Ishikawa (cell line): ENCODE measurements at regions not wholly inside any gene's neighbourhood (a gene's known extent, or its start where the extent isn't known, plus 50 kb on each side); places are given as distances from the start of the nearest gene placed in this dataset.

Source experiments
- CEBPB ChIP-seq: IDR thresholded peaks from 2 replicates; pipeline ENCODE4 v1.6.1; 2012
- CREB1 ChIP-seq: IDR thresholded peaks from 2 replicates; pipeline ENCODE4 v1.6.1; 2012; ENCODE audit warnings: low read depth
- EGR1 ChIP-seq: IDR thresholded peaks from 2 replicates; pipeline ENCODE4 v1.6.1; 2012
- EP300 ChIP-seq: IDR thresholded peaks from 2 replicates; pipeline ENCODE4 v1.6.1; 2012; ENCODE audit warnings: borderline replicate concordance
- FOXM1 ChIP-seq: IDR thresholded peaks from 2 replicates; pipeline ENCODE4 v1.6.1; 2012; ENCODE audit warnings: low read depth, borderline replicate concordance
- NFIC ChIP-seq: IDR thresholded peaks from 2 replicates; pipeline ENCODE4 v1.6.1; 2012
- RAD21 ChIP-seq: IDR thresholded peaks from 2 replicates; pipeline ENCODE4 v1.6.1; 2012; ENCODE audit warnings: low read depth
- TAF1 ChIP-seq: IDR thresholded peaks from 2 replicates; pipeline ENCODE4 v1.6.1; 2012; ENCODE audit warnings: low read depth, mild to moderate bottlenecking
- TCF12 ChIP-seq: IDR thresholded peaks from 2 replicates; pipeline ENCODE4 v1.6.1; 2012; ENCODE audit warnings: low read depth
- TEAD4 ChIP-seq: IDR thresholded peaks from 2 replicates; pipeline ENCODE4 v1.6.1; 2012
- YY1 ChIP-seq: IDR thresholded peaks from 2 replicates; pipeline ENCODE4 v1.6.1; 2012; ENCODE audit warnings: low read depth
- ZBTB7A ChIP-seq: IDR thresholded peaks from 2 replicates; pipeline ENCODE4 v1.6.1; 2012; ENCODE audit warnings: low read depth
- TF ChIP-seq, protein P1 (sequence below): IDR thresholded peaks from 2 replicates; pipeline ENCODE4 v1.6.1; 2012
- TF ChIP-seq, protein P2 (sequence below): IDR thresholded peaks from 2 replicates; pipeline ENCODE4 v1.6.1; 2012
- TF ChIP-seq, protein P3 (sequence below): IDR thresholded peaks from 2 replicates; pipeline ENCODE4 v1.6.1; 2012; ENCODE audit warnings: low read depth, mild to moderate bottlenecking

DNA sequence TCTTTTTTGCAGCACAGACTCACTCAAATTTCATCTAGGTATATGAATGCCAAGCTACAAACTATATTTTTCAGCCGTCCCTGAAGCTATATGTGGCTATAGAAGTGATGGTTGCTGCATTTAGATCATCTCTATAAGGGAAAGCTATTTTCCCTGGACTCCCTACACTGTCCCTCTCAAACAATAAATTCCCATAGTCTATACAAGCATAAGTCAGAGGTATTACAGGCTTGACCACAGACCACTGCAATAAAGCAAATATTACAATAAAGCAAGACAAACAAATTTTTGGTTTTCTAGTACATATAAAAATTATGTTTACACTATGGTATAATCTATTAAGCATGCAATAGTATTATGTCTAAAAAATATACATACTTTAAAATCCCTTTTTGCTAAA lies 1015.5 kb upstream of the LRRN3 start:
- TF ChIP-seq NFIC: no peak
- no peak for TF ChIP-seq TEAD4
- no peak for TF ChIP-seq CEBPB
- TF ChIP-seq, protein P1, sequence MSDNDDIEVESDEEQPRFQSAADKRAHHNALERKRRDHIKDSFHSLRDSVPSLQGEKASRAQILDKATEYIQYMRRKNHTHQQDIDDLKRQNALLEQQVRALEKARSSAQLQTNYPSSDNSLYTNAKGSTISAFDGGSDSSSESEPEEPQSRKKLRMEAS: no peak
- TF ChIP-seq TAF1: no peak
- TF ChIP-seq, protein P2, sequence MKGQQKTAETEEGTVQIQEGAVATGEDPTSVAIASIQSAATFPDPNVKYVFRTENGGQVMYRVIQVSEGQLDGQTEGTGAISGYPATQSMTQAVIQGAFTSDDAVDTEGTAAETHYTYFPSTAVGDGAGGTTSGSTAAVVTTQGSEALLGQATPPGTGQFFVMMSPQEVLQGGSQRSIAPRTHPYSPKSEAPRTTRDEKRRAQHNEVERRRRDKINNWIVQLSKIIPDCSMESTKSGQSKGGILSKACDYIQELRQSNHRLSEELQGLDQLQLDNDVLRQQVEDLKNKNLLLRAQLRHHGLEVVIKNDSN: no peak
- TF ChIP-seq CREB1: no peak

DNA sequence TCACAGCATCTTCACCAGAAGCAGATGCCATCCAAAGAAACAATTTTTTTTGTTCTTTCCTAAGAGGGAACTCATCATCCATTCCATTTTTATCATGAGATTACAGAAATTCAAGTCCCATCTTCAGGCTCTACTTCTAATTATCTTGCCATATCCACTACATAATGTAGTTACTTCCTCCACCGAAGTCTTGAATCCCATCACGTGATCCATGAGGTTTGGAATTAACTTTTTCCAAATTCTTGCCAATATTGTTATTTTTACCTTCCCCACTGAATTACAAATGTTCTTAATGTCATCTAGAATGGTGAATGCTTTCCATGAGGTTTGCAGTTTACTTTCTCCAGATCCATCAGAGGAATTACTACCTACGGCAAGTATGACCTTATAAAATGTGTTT lies 1014.7 kb upstream of the LRRN3 start:
- TF ChIP-seq CEBPB: no peak
- TF ChIP-seq EGR1: no peak
- no peak for TF ChIP-seq TCF12
- no peak for TF ChIP-seq CREB1
- no peak for TF ChIP-seq NFIC
- TF ChIP-seq ZBTB7A: no peak

DNA sequence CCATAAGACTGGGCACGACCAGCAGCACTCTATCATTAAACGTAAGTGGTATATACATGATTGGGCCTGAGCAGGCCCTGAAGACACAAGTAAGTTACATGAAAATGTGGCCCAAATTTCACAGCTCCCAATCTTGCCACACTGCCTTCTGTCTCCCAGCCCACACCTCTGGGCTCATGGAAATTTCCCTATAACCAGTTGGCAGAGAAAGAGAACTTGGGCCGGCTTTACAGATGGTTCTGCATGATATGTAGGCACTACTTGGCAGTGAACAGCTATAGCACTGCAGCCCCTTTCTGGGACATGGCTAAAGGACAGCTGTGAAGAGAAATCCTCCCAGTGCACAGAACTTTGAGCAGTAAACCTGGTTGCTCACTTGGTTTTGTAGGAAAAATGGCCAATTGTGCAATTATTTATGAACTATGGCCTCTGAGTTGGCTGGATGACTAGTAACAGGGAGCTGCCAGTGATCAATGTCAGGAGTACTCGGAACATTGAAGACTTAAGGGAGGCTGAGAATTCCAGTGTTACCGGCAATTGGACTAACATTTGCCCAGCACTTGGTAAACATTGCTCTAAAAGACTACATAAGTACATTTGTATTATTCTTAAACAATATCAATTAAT lies 1006.6 kb upstream of the LRRN3 start:
- TF ChIP-seq EGR1 (no peak), ZBTB7A (no peak), FOXM1 (no peak), EP300 (no peak), TCF12 (no peak), YY1 (no peak)
- TF ChIP-seq, protein P2: no peak

DNA sequence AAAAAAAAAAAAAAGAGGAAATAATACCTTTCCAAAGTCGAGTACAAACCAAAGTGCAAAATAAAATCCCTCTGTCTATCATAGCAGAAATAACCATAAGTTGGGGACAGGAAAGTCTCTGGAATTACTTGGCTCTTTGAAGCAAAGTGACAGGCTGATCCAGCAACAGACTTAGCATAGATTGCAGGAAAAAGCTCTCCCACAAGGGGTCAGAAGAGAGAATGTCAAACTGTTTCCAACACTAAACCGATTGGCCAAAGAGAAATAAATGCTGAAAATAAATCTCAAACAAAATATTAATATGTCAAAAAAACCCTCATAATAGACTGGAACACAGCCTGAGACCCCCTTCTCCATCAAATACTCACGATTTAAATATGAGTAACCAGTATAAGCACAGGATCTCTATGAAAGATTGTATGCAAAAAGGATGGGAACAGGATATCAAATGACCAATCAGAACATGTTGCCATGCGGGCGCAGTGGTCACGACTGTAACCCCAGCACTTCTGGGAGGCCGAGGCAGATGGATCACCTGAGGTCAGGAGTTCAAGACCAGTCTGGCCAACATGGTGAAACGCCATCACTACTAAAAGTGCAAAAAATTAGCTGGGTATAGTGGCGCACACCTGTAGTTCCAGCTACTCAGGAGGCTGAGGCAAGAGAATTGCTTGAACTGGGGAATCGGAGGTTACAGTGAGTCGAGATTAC lies 1000.7 kb upstream of the LRRN3 start:
- TF ChIP-seq, protein P1: no peak
- no peak for TF ChIP-seq CREB1
- no peak for TF ChIP-seq YY1
- peak; percentile 50 for TF ChIP-seq RAD21

DNA sequence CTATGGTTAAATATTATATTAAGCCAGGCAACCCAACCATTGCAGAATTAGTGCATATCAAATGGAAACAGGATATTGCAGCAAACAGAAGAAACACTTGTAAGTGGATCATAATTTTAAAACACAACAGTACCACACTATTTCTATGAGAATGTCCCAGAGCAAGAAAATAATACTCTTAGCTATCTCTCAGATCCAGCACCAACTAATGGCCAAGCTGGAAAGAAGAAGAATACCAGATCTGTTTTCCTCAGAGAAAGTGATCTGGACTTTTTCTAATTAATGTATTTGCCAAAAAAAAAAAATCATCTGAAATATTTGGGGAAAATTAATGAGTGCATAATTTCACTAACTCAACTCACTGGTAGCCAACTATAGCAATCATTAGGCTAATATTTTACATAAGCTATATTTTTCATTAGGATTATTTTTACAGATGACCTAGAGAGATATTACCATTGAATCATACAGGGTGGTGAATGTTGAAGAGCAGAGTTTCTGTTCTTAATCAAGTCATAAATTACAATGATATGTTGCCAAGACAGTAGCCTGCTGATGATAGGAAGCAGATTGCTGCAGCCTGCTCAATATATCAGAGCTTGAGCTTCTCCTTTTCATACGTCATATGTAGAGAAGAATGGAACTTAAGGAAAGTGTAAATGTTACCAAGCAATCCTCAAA lies 995.4 kb upstream of the LRRN3 start:
- TF ChIP-seq TAF1 (no peak), ZBTB7A (no peak), FOXM1 (no peak), TCF12 (no peak), TEAD4 (no peak)

DNA sequence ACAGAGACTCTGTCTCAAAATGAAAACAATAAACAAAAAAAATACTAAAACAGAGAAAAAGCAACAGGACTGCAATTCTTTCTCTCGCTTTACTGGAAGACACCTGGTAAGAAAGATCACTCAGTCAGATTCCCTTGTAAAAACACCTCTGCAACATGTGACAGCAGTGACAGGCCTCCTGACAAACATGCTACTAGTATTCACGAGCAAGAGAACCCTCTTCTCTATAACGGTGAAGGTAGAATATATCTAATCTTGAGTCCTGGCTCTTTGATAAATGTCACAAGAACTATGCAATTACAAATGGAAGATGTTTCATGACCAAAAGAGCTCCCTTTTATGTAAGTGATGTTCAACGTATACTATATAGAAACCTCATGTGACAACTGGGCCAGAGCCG lies 986.7 kb upstream of the LRRN3 start:
- TF ChIP-seq YY1 (no peak), EGR1 (no peak), CEBPB (no peak), TEAD4 (no peak), NFIC (no peak), RAD21 (no peak), FOXM1 (no peak)
- TF ChIP-seq, protein P2: no peak
- TF ChIP-seq, protein P1: no peak
- TF ChIP-seq, protein P3, sequence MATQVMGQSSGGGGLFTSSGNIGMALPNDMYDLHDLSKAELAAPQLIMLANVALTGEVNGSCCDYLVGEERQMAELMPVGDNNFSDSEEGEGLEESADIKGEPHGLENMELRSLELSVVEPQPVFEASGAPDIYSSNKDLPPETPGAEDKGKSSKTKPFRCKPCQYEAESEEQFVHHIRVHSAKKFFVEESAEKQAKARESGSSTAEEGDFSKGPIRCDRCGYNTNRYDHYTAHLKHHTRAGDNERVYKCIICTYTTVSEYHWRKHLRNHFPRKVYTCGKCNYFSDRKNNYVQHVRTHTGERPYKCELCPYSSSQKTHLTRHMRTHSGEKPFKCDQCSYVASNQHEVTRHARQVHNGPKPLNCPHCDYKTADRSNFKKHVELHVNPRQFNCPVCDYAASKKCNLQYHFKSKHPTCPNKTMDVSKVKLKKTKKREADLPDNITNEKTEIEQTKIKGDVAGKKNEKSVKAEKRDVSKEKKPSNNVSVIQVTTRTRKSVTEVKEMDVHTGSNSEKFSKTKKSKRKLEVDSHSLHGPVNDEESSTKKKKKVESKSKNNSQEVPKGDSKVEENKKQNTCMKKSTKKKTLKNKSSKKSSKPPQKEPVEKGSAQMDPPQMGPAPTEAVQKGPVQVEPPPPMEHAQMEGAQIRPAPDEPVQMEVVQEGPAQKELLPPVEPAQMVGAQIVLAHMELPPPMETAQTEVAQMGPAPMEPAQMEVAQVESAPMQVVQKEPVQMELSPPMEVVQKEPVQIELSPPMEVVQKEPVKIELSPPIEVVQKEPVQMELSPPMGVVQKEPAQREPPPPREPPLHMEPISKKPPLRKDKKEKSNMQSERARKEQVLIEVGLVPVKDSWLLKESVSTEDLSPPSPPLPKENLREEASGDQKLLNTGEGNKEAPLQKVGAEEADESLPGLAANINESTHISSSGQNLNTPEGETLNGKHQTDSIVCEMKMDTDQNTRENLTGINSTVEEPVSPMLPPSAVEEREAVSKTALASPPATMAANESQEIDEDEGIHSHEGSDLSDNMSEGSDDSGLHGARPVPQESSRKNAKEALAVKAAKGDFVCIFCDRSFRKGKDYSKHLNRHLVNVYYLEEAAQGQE: no peak

DNA sequence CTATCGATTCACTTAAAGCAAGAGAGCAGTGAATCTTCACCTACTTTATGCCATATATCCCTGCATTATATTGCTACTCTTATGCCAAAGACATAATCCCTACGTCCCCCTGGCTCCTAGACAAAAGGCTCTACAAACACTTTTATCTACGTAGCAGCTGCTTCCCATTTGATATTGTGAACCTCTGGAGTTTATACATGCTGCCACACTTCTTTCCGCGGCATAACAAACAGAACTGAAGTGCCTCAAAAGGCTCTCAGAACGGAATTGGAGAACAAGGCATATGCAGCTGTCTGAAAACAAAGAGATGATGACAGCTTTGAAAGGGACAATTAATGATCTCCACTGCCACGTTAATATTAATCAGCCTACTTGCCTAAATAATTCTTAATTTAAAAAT lies 985.6 kb upstream of the LRRN3 start:
- TF ChIP-seq, protein P1: no peak
- TF ChIP-seq, protein P2: no peak
- TF ChIP-seq EGR1 (no peak), TAF1 (no peak), EP300 (no peak), FOXM1 (no peak), CEBPB (no peak), TEAD4 (no peak), NFIC (no peak), CREB1 (no peak), RAD21 (no peak), ZBTB7A (no peak), YY1 (no peak), TCF12 (no peak)
- TF ChIP-seq, protein P3: no peak
